H9 (cell line): ENCODE measurements at regions not wholly inside any gene's neighbourhood (a gene's known extent, or its start where the extent isn't known, plus 50 kb on each side); places are given as distances from the start of the nearest gene placed in this dataset.

ENCODE experiments used
- DNase-seq: peaks from one replicate; pipeline ENCODE4 v3.0.0-alpha.2; 2017
- H2AFZ ChIP-seq: one replicate; pipeline ENCODE4 v1.6.1; 2013; ENCODE audit warnings: mild to moderate bottlenecking, low read length, control low read depth, moderate library complexity
- H2AK5ac ChIP-seq: 2 replicates; pipeline ENCODE4 v1.6.1; 2013; ENCODE audit warnings: low read length, control low read depth, mixed read lengths; ENCODE audit not compliant: insufficient read length
- H2BK120ac ChIP-seq: one replicate; pipeline ENCODE4 v1.6.1; 2013; ENCODE audit warnings: low read depth, mild to moderate bottlenecking, low read length, control low read depth, inconsistent platforms; ENCODE audit not compliant: poor library complexity, severe bottlenecking
- H2BK12ac ChIP-seq: 2 replicates; pipeline ENCODE4 v1.6.1; 2013; ENCODE audit warnings: low read length, control low read depth, mixed read lengths, low read depth; ENCODE audit not compliant: insufficient read length
- H2BK15ac ChIP-seq: 2 replicates; pipeline ENCODE4 v1.6.1; 2013; ENCODE audit warnings: low read depth, low read length, control low read depth
- H2BK20ac ChIP-seq: one replicate; pipeline ENCODE4 v1.6.1; 2013; ENCODE audit warnings: low read depth, mild to moderate bottlenecking, low read length, control low read depth, inconsistent platforms; ENCODE audit not compliant: poor library complexity, severe bottlenecking
- H2BK5ac ChIP-seq: 2 replicates; pipeline ENCODE4 v1.6.1; 2013; ENCODE audit warnings: low read length, control low read depth, mixed read lengths; ENCODE audit not compliant: insufficient read length
- H3K14ac ChIP-seq: 2 replicates; pipeline ENCODE4 v1.6.1; 2013; ENCODE audit warnings: low read length, control low read depth; ENCODE audit not compliant: insufficient read depth
- H3K18ac ChIP-seq: 2 replicates; pipeline ENCODE4 v1.6.1; 2013; ENCODE audit warnings: low read depth, mild to moderate bottlenecking, mixed read lengths, low read length, control low read depth; ENCODE audit not compliant: insufficient read length
- H3K23ac ChIP-seq: 2 replicates; pipeline ENCODE4 v1.6.1; 2013; ENCODE audit warnings: low read length, control low read depth, mixed read lengths, low read depth; ENCODE audit not compliant: insufficient read length
- H3K23me2 ChIP-seq: 2 replicates; pipeline ENCODE4 v1.6.1; 2013; ENCODE audit warnings: low read depth, mild to moderate bottlenecking, mixed read lengths, low read length, control low read depth; ENCODE audit not compliant: insufficient read length, poor library complexity, severe bottlenecking
- H3K27ac ChIP-seq: 2 replicates; pipeline ENCODE4 v1.5.1; 2013; ENCODE audit warnings: low read length, control low read depth, mixed read lengths, low read depth; ENCODE audit not compliant: insufficient read length
- H3K27me3 ChIP-seq: 2 replicates; pipeline ENCODE4 v1.6.1; 2013; ENCODE audit warnings: low read length, control low read depth, inconsistent platforms; ENCODE audit not compliant: insufficient read depth
- H3K4ac ChIP-seq: 2 replicates; pipeline ENCODE4 v1.6.1; 2013; ENCODE audit warnings: low read depth, mild to moderate bottlenecking, control low read depth, inconsistent platforms, low read length, moderate library complexity
- H3K4me1 ChIP-seq: 2 replicates; pipeline ENCODE4 v1.6.1; 2013; ENCODE audit warnings: low read length, control low read depth, inconsistent platforms; ENCODE audit not compliant: insufficient read depth
- H3K4me2 ChIP-seq: 2 replicates; pipeline ENCODE4 v1.6.1; 2013; ENCODE audit warnings: low read length, control low read depth, mixed read lengths; ENCODE audit not compliant: insufficient read length, insufficient read depth
- H3K56ac ChIP-seq: 2 replicates; pipeline ENCODE4 v1.6.1; 2013; ENCODE audit warnings: low read depth, mild to moderate bottlenecking, mixed read lengths, low read length, control low read depth; ENCODE audit not compliant: insufficient read length
- H3K79me1 ChIP-seq: 2 replicates; pipeline ENCODE4 v1.6.1; 2013; ENCODE audit warnings: low read depth, mild to moderate bottlenecking, moderate library complexity, low read length, control low read depth, inconsistent platforms; ENCODE audit not compliant: insufficient read depth, poor library complexity, severe bottlenecking
- H3K79me2 ChIP-seq: 2 replicates; pipeline ENCODE4 v1.6.1; 2013; ENCODE audit warnings: low read length, control low read depth, inconsistent platforms; ENCODE audit not compliant: insufficient read depth
- H3K9ac ChIP-seq: 2 replicates; pipeline ENCODE4 v1.6.1; 2013; ENCODE audit warnings: low read length, control low read depth, mixed read lengths; ENCODE audit not compliant: insufficient read length; ENCODE audit errors: extremely low read depth
- H3K9me3 ChIP-seq: one replicate; pipeline ENCODE4 v1.6.1; 2013; ENCODE audit warnings: low read depth, low read length, inconsistent platforms; ENCODE audit not compliant: control insufficient read depth
- H3T11ph ChIP-seq: one replicate; pipeline ENCODE4 v1.6.1; 2013; ENCODE audit warnings: mild to moderate bottlenecking, low read length, control low read depth, inconsistent platforms
- H4K20me1 ChIP-seq: one replicate; pipeline ENCODE4 v1.6.1; 2013; ENCODE audit not compliant: control insufficient read depth, insufficient read length, insufficient read depth
- H4K5ac ChIP-seq: 2 replicates; pipeline ENCODE4 v1.6.1; 2013; ENCODE audit warnings: low read depth, mild to moderate bottlenecking, mixed read lengths, low read length, control low read depth; ENCODE audit not compliant: insufficient read length
- H4K8ac ChIP-seq: replicated peaks from 2 replicates; pipeline ENCODE4 v1.6.1; 2013; ENCODE audit warnings: low read length, control low read depth, mixed read lengths, low read depth; ENCODE audit not compliant: insufficient read length
- H4K91ac ChIP-seq: 2 replicates; pipeline ENCODE4 v1.6.1; 2013; ENCODE audit warnings: low read depth, mild to moderate bottlenecking, moderate library complexity, mixed read lengths, low read length, control low read depth; ENCODE audit not compliant: insufficient read length
- H3K27ac Mint-ChIP-seq, 3 experiments: 2 replicates in 2 of 3; 3 replicates in 1 of 3; pipeline ENCODE4 v1.8.0; 2020 to 2021; ENCODE audit warnings: mixed read lengths in 3 of 3, mild to moderate bottlenecking in 1 of 3, moderate library complexity in 1 of 3
- H3K27me3 Mint-ChIP-seq: 2 replicates; pipeline ENCODE4 v1.8.0; 2021; ENCODE audit warnings: low read depth, mild to moderate bottlenecking, moderate library complexity, mixed read lengths
- H3K36me3 Mint-ChIP-seq, 3 experiments: 2 replicates in 2 of 3; 3 replicates in 1 of 3; pipeline ENCODE4 v1.8.0; 2020 to 2021; ENCODE audit warnings: low read depth in 3 of 3, mixed read lengths in 3 of 3; ENCODE audit not compliant: insufficient read depth in 1 of 3
- H3K4me1 Mint-ChIP-seq, 2 experiments: 2 replicates each; pipeline ENCODE4 v1.8.0; 2020; ENCODE audit warnings: mixed read lengths in 2 of 2
- H3K4me3 Mint-ChIP-seq, 2 experiments: 2 replicates in 1 of 2; 3 replicates in 1 of 2; pipeline ENCODE4 v1.8.0; 2020 to 2021; ENCODE audit warnings: mild to moderate bottlenecking in 2 of 2, mixed read lengths in 2 of 2, moderate library complexity in 1 of 2
- H3K9me3 Mint-ChIP-seq, 2 experiments: 2 replicates in 1 of 2; 3 replicates in 1 of 2; pipeline ENCODE4 v1.8.0; 2020; ENCODE audit warnings: mild to moderate bottlenecking in 2 of 2, mixed read lengths in 2 of 2, moderate library complexity in 1 of 2
- CTCF ChIP-seq: fragments of 200-600 bp; sonication (generic); conservative IDR thresholded peaks from 3 replicates; pipeline ENCODE4 v1.8.0; 2021; ENCODE audit warnings: antibody characterized with exemption, mild to moderate bottlenecking
- WGBS: extraction: QIAGEN DNeasy Blood & Tissue Kit; methylation state at CpG from one replicate; pipeline ENCODE4 v1.1.7; 2013; ENCODE audit warnings: missing lambda C conversion rate, low lambda C conversion rate, mixed read lengths; ENCODE audit not compliant: insufficient read length; ENCODE audit errors: extremely low coverage; 5-methylcytosine and 5-hydroxymethylcytosine counted together

GRCh38 chr4:114481856-114482255, 116.8 kb upstream of the UGT8 start:
- Histone ChIP-seq H3K4me1 (0 out of 2 replicates have a peak, but pooled peaks cover 2% of the 10 kb centered on the region), H4K5ac (no peak overlapping the region), H3K18ac (no peak overlapping the region), H3K9ac (no peak overlapping the region), H2BK120ac (no peak overlapping the region), H3K4me2 (no peak overlapping the region), H4K8ac (no peak overlapping the region), H2AK5ac (no peak overlapping the region), H3K27ac (no peak overlapping the region), H4K91ac (no peak overlapping the region), H3K27me3 (no peaks in the 10 kb centered on the region), H3T11ph (no peak overlapping the region), H4K20me1 (no peaks in the 10 kb centered on the region), H2AFZ (no peak overlapping the region), H3K56ac (no peak overlapping the region), H3K23ac (no peak overlapping the region), H2BK20ac (no peak overlapping the region), H2BK15ac (no peak overlapping the region), H3K4ac (no peak overlapping the region), H2BK5ac (no peak overlapping the region), H3K79me1 (no peaks in the 10 kb centered on the region), H3K9me3 (no peaks in the 10 kb centered on the region), H3K23me2 (no peaks in the 10 kb centered on the region), H3K14ac (no peak overlapping the region), H2BK12ac (no peak overlapping the region), H3K79me2 (no peaks in the 10 kb centered on the region)
- no peak for DNase-seq
- no peaks in the 10 kb centered on the region for H3K27me3 Mint-ChIP-seq
- H3K27ac Mint-ChIP-seq: no peak overlapping the region
- H3K4me1 Mint-ChIP-seq: peaks cover 4 to 15% of the 10 kb centered on the region in 2 experiments
- H3K4me3 Mint-ChIP-seq: no peak overlapping the region
- H3K9me3 Mint-ChIP-seq: no peaks in the 10 kb centered on the region; a peak in 2 of 5 replicates
- WGBS: no CpG with 5 or more reads among the region's 18 CpGs
- H3K36me3 Mint-ChIP-seq: peaks cover 0 to 30% (median 17%) of the 10 kb centered on the region in 3 experiments; a peak in 6 of 7 replicates
- TF ChIP-seq CTCF: no peak
